Liver (tissue), 8 donors: ENCODE measurements at regions not wholly inside any gene's neighbourhood (a gene's known extent, or its start where the extent isn't known, plus 50 kb on each side); places are given as distances from the start of the nearest gene placed in this dataset.

Experiments used
- DNase-seq: peaks from one replicate; pipeline ENCODE4 v3.0.0-alpha.2; 2017; ENCODE audit warnings: low spot score
- H3K27ac ChIP-seq, 2 donors: one replicate each; pipeline ENCODE4 v1.7.0; 2013; ENCODE audit warnings: inconsistent platforms in 2 of 2, low read length in 2 of 2, control low read depth in 1 of 2, low read depth in 1 of 2, mild to moderate bottlenecking in 1 of 2
- H3K27me3 ChIP-seq, 4 donors: one replicate each; pipeline versions ENCODE4 v1.6.1 to v1.7.0; 2013; ENCODE audit warnings: low read length in 3 of 4, inconsistent platforms in 1 of 4, mild to moderate bottlenecking in 1 of 4, moderate library complexity in 1 of 4; ENCODE audit not compliant: control insufficient read depth in 4 of 4, insufficient read depth in 4 of 4
- H3K36me3 ChIP-seq, 4 donors: one replicate each; pipeline versions ENCODE4 v1.6.1 to v1.7.0; 2013; ENCODE audit warnings: low read length in 3 of 4, mild to moderate bottlenecking in 3 of 4, low read depth in 1 of 4, moderate library complexity in 1 of 4; ENCODE audit not compliant: control insufficient read depth in 4 of 4, insufficient read depth in 3 of 4
- H3K4me1 ChIP-seq, 4 donors: one replicate each; pipeline versions ENCODE4 v1.6.1 to v1.7.0; 2013; ENCODE audit warnings: low read length in 3 of 4, mild to moderate bottlenecking in 3 of 4, moderate library complexity in 1 of 4; ENCODE audit not compliant: control insufficient read depth in 4 of 4, insufficient read depth in 4 of 4
- H3K4me3 ChIP-seq, 3 donors: one replicate each; pipeline versions ENCODE4 v1.6.1 to v1.7.0; 2013; ENCODE audit warnings: low read length in 3 of 3, control low read depth in 1 of 3, low read depth in 1 of 3, mild to moderate bottlenecking in 1 of 3
- H3K9ac ChIP-seq, 2 donors: one replicate each; pipeline ENCODE4 v1.7.0; 2013; ENCODE audit warnings: low read length in 2 of 2, mild to moderate bottlenecking in 2 of 2, moderate library complexity in 2 of 2, control low read depth in 1 of 2, low read depth in 1 of 2
- H3K9me3 ChIP-seq, 4 donors: one replicate each; pipeline versions ENCODE4 v1.6.1 to v1.7.0; 2013; ENCODE audit warnings: low read length in 3 of 4; ENCODE audit not compliant: control insufficient read depth in 4 of 4
- EGR1 ChIP-seq, 2 donors: IDR thresholded peaks; 2 replicates each; pipeline ENCODE4 v1.6.1; 2016 to 2018; ENCODE audit warnings: antibody characterized with exemption in 2 of 2, low read depth in 2 of 2
- FOXA1 ChIP-seq: IDR thresholded peaks from 2 replicates; pipeline ENCODE4 v1.6.1; 2016; ENCODE audit warnings: antibody characterized with exemption
- FOXA2 ChIP-seq: IDR thresholded peaks from 2 replicates; pipeline ENCODE4 v1.6.1; 2016; ENCODE audit warnings: antibody characterized with exemption
- GABPA ChIP-seq, 2 donors: IDR thresholded peaks in 1 of 2; conservative IDR thresholded peaks in 1 of 2; 2 replicates each; pipeline ENCODE4 v1.6.1; 2016; ENCODE audit warnings: antibody characterized with exemption in 2 of 2, mild to moderate bottlenecking in 1 of 2, moderate library complexity in 1 of 2
- HNF4A ChIP-seq, 2 donors: conservative IDR thresholded peaks; 2 replicates each; pipeline ENCODE4 v1.6.1; 2016; ENCODE audit warnings: antibody characterized with exemption in 2 of 2, mild to moderate bottlenecking in 2 of 2
- HNF4G ChIP-seq: IDR thresholded peaks from 2 replicates; pipeline ENCODE4 v1.6.1; 2016; ENCODE audit warnings: antibody characterized with exemption
- RAD21 ChIP-seq, 2 donors: IDR thresholded peaks; 2 replicates each; pipeline ENCODE4 v1.6.1; 2016; ENCODE audit warnings: antibody characterized with exemption in 2 of 2, mild to moderate bottlenecking in 2 of 2
- RXRA ChIP-seq, 2 donors: IDR thresholded peaks; 2 replicates each; pipeline ENCODE4 v1.6.1; 2017 to 2018; ENCODE audit warnings: antibody characterized with exemption in 2 of 2, mild to moderate bottlenecking in 1 of 2
- SP1 ChIP-seq: IDR thresholded peaks from 2 replicates; pipeline ENCODE4 v1.6.1; 2018; ENCODE audit warnings: antibody characterized with exemption, mild to moderate bottlenecking
- TAF1 ChIP-seq: conservative IDR thresholded peaks from 2 replicates; pipeline ENCODE4 v1.6.1; 2016; ENCODE audit warnings: antibody characterized with exemption, mild to moderate bottlenecking
- YY1 ChIP-seq: IDR thresholded peaks from 2 replicates; pipeline ENCODE4 v1.6.1; 2016; ENCODE audit warnings: antibody characterized with exemption, mild to moderate bottlenecking
- WGBS: extraction: QIAGEN DNeasy Blood & Tissue Kit; methylation state at CpG from one replicate; pipeline ENCODE4 v1.1.7; 2013; 5-methylcytosine and 5-hydroxymethylcytosine counted together
- TF ChIP-seq, protein P1 (sequence below): fragments of 150-350 bp; IDR thresholded peaks from 2 replicates; pipeline ENCODE4 v1.5.1; 2017; ENCODE audit warnings: improper control_type of control experiment, low read depth, low read length; ENCODE audit not compliant: missing input control
- TF ChIP-seq, protein P2 (sequence below): IDR thresholded peaks from 2 replicates; pipeline ENCODE4 v1.6.1; 2016; ENCODE audit warnings: antibody characterized with exemption
- TF ChIP-seq, protein P3 (sequence below): IDR thresholded peaks from 2 replicates; pipeline ENCODE4 v1.6.1; 2016; ENCODE audit warnings: antibody characterized with exemption, mild to moderate bottlenecking
- TF ChIP-seq, protein P4 (sequence below): IDR thresholded peaks from 2 replicates; pipeline ENCODE4 v1.6.1; 2016; ENCODE audit warnings: antibody characterized with exemption
- TF ChIP-seq, protein P5 (sequence below): IDR thresholded peaks from 2 replicates; pipeline ENCODE4 v1.6.1; 2016; ENCODE audit warnings: antibody characterized with exemption
- donor health status: healthy.
- donor health status: healthy.
- donor health status: healthy.
- donor health status: healthy.
- donor health status: healthy.

DNA sequence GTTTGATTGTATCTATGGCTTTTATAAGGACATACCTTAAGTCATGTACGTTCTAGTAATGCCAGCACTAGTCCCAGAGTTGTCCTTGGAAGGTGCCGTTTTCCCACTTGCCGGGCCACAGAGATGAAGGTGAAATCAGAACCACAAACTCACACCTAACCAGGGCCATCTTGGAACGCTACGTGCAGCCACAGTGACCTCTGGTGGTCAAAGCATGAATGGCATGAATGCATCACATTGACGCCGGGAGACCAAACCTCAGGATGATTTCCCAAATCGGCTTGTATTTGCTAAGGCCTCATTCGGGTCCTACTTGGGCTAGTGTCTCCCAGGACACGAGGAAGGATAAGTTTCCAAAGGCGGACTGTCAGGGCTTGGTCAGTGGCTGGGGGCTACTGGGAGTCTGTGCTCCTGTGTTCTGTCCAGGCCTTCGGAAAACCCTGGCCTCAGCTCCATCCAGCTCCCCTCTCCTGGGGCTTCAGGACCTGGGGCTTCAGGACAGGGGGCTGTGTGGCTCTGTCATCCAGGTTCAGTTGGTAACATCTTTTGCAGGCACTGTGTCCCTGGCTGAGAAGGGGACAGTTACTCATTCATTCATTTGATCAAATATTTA lies 260.5 kb downstream of the PRDM2 start:
- H3K27ac ChIP-seq: no peak overlapping the region
- no peaks in the 10 kb centered on the region for H3K36me3 ChIP-seq
- peak; percentile 72 for DNase-seq
- no peaks in the 10 kb centered on the region for H3K4me1 ChIP-seq
- H3K27me3 ChIP-seq: peaks cover 0 to 14% (median 0%) of the 10 kb centered on the region in 4 donors
- no peaks in the 10 kb centered on the region for H3K9me3 ChIP-seq
- TF ChIP-seq TAF1 (no peak), RXRA (IDR thresholded peaks at IDR 0.05) (no peak), YY1 (no peak), FOXA2 (no peak), HNF4G (no peak), EGR1 (IDR thresholded peaks at IDR 0.05; ENCODE audit: low read depth in 2 of 2) (no peak), HNF4A (conservative IDR thresholded peaks at IDR 0.05) (no peak), RAD21 (IDR thresholded peaks at IDR 0.05) (peak; percentile 95 to 98), SP1 (no peak)
- TF ChIP-seq, protein P1, sequence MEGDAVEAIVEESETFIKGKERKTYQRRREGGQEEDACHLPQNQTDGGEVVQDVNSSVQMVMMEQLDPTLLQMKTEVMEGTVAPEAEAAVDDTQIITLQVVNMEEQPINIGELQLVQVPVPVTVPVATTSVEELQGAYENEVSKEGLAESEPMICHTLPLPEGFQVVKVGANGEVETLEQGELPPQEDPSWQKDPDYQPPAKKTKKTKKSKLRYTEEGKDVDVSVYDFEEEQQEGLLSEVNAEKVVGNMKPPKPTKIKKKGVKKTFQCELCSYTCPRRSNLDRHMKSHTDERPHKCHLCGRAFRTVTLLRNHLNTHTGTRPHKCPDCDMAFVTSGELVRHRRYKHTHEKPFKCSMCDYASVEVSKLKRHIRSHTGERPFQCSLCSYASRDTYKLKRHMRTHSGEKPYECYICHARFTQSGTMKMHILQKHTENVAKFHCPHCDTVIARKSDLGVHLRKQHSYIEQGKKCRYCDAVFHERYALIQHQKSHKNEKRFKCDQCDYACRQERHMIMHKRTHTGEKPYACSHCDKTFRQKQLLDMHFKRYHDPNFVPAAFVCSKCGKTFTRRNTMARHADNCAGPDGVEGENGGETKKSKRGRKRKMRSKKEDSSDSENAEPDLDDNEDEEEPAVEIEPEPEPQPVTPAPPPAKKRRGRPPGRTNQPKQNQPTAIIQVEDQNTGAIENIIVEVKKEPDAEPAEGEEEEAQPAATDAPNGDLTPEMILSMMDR: peak; percentile 98
- TF ChIP-seq, protein P2, sequence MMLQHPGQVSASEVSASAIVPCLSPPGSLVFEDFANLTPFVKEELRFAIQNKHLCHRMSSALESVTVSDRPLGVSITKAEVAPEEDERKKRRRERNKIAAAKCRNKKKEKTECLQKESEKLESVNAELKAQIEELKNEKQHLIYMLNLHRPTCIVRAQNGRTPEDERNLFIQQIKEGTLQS: no peak
- TF ChIP-seq, protein P3, sequence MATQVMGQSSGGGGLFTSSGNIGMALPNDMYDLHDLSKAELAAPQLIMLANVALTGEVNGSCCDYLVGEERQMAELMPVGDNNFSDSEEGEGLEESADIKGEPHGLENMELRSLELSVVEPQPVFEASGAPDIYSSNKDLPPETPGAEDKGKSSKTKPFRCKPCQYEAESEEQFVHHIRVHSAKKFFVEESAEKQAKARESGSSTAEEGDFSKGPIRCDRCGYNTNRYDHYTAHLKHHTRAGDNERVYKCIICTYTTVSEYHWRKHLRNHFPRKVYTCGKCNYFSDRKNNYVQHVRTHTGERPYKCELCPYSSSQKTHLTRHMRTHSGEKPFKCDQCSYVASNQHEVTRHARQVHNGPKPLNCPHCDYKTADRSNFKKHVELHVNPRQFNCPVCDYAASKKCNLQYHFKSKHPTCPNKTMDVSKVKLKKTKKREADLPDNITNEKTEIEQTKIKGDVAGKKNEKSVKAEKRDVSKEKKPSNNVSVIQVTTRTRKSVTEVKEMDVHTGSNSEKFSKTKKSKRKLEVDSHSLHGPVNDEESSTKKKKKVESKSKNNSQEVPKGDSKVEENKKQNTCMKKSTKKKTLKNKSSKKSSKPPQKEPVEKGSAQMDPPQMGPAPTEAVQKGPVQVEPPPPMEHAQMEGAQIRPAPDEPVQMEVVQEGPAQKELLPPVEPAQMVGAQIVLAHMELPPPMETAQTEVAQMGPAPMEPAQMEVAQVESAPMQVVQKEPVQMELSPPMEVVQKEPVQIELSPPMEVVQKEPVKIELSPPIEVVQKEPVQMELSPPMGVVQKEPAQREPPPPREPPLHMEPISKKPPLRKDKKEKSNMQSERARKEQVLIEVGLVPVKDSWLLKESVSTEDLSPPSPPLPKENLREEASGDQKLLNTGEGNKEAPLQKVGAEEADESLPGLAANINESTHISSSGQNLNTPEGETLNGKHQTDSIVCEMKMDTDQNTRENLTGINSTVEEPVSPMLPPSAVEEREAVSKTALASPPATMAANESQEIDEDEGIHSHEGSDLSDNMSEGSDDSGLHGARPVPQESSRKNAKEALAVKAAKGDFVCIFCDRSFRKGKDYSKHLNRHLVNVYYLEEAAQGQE: no peak
- TF ChIP-seq, protein P4, sequence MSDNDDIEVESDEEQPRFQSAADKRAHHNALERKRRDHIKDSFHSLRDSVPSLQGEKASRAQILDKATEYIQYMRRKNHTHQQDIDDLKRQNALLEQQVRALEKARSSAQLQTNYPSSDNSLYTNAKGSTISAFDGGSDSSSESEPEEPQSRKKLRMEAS: no peak
- TF ChIP-seq, protein P5, sequence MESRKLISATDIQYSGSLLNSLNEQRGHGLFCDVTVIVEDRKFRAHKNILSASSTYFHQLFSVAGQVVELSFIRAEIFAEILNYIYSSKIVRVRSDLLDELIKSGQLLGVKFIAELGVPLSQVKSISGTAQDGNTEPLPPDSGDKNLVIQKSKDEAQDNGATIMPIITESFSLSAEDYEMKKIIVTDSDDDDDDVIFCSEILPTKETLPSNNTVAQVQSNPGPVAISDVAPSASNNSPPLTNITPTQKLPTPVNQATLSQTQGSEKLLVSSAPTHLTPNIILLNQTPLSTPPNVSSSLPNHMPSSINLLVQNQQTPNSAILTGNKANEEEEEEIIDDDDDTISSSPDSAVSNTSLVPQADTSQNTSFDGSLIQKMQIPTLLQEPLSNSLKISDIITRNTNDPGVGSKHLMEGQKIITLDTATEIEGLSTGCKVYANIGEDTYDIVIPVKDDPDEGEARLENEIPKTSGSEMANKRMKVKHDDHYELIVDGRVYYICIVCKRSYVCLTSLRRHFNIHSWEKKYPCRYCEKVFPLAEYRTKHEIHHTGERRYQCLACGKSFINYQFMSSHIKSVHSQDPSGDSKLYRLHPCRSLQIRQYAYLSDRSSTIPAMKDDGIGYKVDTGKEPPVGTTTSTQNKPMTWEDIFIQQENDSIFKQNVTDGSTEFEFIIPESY: no peak
- no peak overlapping the region for H3K9ac ChIP-seq
- no peak overlapping the region for H3K4me3 ChIP-seq
- WGBS: 11% methylated on average over 12 of the region's 12 CpGs

DNA sequence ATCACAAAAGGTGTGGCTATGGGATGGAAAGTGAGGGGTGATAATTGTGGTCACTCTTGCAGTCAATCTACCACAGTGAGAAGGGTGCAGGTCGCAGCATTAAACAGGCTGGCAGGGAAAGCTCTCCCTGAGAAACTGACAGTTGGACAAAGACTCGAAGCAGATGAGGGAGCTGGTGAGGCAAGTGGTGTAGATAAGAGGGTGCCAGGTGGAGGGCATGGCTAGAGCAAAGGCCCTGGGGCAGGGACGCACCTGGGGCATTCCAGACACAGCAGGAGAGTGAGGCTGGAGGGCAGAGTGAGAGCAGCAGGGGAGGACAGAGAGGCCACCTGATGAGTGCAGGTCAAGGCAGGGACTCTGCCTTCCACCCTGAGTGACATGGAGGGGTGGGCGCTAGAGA lies 264.8 kb downstream of the PRDM2 start:
- no peak for TF ChIP-seq FOXA2
- TF ChIP-seq FOXA1: no peak
- TF ChIP-seq GABPA (IDR thresholded peaks at IDR 0.05 in 1 of 2, conservative IDR thresholded peaks at IDR 0.05 in 1 of 2): no peak
- TF ChIP-seq, protein P1: no peak
- H3K4me3 ChIP-seq: no peak overlapping the region
- 66% methylated on average over 4 of the region's 4 CpGs for WGBS
- peaks cover 0 to 4% (median 0%) of the 10 kb centered on the region in 4 donors for H3K9me3 ChIP-seq
- DNase-seq: no peak
- peaks cover 0 to 11% (median 0%) of the 10 kb centered on the region in 4 donors for H3K27me3 ChIP-seq
- no peaks in the 10 kb centered on the region for H3K36me3 ChIP-seq
- H3K9ac ChIP-seq: no peak overlapping the region
- no peaks in the 10 kb centered on the region for H3K4me1 ChIP-seq
- H3K27ac ChIP-seq: no peak overlapping the region
